HG03108 (cell line): ENCODE measurements at regions not wholly inside any gene's neighbourhood (a gene's known extent, or its start where the extent isn't known, plus 50 kb on each side); places are given as distances from the start of the nearest gene placed in this dataset.
A peak's percentile ranks its signal among the peaks of the same experiment; 100 is the strongest.
"Not testable (repeated sequence)": the region's sequence is repeated elsewhere in the genome, so short reads cannot be mapped to it uniquely, and the experiment has no call there.

ENCODE experiments used
- ATAC-seq: cut with Tn5 transposase; IDR thresholded peaks from one replicate; pipeline ENCODE4 v1.9.1; 2021; ENCODE audit warnings: moderate library complexity; ENCODE audit not compliant: unreplicated experiment

DNA sequence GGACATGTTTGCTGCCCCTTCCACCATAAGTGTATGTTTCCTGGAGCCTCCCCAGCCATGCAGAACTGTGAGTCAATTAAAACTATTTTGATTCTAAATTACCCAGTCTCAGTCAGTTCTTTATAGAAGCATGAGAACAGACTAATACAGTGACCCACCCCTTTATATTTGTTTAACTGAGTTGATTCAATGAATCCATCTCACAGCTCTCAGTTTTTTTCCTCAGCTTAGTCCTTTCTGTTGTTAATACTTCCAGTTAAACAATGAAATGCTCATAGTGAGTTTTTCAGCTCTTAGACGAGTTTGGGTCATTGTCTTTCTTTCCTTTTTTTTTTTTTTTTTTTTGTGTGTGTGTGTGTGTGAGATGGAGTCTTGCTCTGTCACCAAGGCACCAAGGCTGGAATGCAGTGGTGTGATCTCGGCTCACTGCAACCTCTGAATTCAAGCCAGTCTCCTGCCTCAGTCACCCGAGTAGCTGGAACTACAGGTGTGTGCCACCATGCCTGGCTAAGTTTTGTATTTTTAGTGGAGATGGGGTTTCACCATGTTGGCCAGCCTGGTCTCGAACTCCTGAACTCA, 627.4 kb downstream of the SPATA31A7 start:
- not testable (repeated sequence) for ATAC-seq

DNA sequence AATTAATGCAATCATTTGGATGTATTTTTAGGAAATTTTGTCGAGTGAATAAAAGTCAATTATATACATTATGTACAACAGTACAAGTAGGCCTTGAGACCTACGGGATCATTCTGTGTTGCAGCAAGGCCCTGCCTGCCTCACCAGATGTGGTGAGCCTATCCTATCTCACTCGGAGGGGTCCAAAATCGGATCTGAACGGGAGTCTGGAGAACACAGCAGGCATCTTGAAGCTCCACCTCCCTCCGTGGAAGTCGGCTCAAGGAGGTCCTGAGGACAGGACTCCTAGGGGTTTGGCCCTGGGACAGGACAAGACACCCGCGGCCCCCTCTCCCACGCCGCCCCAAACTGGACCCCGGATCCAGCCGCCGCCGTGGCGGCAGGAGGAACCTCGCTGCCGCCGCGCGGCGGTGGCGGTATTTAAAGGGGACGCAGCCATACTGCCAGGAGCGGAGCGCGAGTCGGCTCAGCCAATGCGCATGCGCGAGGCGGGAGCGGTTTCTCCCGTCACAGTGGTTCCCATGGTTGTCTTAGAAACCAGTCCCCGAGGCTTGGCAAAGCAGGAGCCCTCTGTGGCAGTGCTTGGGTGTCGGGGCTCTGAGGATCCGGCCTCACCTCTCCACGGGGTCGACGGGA, 663.9 kb downstream of the SPATA31A7 start:
- ATAC-seq, result peak; percentile 84

DNA sequence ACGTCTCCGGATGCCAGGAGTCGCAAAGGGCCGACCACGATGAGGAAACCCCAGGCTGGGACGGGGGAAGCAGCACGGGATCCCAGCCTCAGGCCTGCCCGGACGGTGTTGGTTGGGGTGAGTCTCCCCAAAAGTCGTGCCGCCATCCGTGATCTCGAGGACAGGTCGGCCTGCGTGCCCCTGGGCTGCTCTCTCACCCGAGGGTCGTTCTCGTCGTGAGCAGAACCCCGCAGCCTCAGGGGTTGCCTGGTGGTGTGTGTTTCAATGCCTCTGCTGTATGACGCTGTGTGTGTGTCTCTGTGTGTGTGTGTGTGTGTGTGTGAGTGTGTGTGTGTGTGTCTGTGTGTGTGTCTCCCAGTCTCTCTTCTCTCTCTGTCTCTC, 664.4 kb downstream of the SPATA31A7 start:
- ATAC-seq, result not testable (repeated sequence)

GRCh38 chr9:61856283-61856682, 666.4 kb downstream of the SPATA31A7 start:
- peak; percentile 68 for ATAC-seq

DNA sequence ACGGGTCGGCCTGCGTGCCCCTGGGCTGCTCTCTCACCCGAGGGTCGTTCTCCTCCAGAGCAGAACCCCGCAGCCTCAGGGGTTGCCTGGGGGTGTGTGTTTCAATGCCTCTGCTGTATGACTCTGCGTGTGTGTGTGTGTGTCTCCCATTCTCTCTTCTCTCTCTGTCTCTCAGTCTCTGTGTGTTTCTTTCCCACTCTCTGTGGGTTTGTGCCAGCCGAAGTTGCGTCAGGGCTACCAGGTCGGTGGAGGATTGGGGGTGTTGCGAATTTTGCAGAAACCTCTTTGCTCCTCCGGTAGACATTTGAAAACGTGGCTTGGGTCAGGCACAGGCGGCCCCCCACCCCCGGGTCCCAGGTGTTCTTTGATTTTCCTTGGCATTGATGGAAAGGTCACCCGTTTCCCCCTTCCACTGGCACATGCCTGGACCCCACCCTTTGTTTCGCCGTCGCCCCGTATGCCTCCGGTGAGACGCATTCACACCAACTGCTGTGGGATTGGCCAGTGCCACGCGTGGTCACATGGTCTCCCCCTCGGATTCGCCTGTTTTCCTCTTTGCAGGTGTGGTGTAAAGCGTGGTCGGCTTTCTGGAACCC, 667.1 kb downstream of the SPATA31A7 start:
- not testable (repeated sequence) for ATAC-seq

DNA sequence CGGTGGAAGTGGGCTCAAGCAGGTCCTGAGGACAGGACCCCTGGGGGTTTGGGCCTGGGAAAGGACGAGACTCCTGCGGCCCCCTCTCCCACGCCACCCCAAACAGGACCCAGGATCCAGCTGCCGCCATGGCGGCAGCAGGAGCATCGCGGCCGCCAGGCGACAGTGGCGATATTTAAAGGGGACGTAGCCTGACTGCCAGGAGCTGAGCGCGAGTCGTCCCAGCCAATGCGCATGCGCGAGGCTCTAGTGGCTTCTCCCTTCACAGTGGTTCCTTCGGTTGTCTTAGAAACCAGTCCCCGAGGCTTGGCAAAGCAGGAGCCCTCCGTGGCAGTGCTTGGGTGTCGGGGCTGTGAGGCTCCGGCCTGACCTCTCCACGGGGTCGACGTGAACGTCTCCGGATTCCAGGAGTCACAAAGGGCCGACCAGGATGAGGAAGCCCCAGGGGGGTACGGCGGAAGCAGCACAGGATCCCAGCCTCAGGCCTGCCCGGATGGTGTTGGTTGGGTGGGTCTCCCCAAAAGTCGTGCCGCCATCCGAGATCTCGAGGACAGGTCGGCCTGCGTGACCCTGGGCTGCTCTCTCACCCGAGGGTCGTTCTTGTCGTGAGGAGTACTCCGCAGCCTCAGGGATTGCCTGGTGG, 668.0 kb downstream of the SPATA31A7 start:
- ATAC-seq, result peak; percentile 63

DNA sequence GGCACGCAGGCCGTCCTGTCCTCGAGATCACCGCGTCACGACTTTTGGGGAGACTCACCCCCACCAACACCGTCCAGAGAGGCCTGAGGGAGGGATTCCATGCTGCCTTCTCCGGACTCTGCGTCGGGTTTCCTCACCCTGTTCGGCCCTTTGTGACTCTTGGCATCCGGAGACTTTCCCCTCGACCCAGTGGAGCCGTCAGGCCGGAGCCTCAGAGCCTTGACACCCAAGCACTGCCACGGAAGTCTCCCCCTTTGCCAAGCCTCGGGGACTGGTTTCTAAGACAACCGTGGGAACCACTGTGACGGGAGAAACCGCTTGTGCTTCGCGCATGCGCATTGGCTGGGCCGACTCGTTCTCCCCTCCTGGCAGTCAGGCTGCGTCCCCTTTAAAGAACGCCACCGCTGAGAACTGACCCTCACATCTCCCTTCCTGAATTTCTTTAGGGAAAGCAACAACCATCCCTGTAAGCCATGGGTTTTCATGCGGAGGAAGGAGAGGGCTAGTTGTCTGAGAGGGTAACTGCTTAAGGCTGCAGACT, 672.7 kb downstream of the SPATA31A7 start:
- not testable (repeated sequence) for ATAC-seq

GRCh38 chr9:61864463-61864862, 674.6 kb downstream of the SPATA31A7 start:
- not testable (repeated sequence) for ATAC-seq

GRCh38 chr9:61868965-61869364, 679.1 kb downstream of the SPATA31A7 start:
- not testable (repeated sequence) for ATAC-seq

GRCh38 chr9:61872329-61872728, 682.5 kb downstream of the SPATA31A7 start:
- ATAC-seq, result not testable (repeated sequence)
